Prostate gland (tissue), 2 donors: ENCODE measurements at regions not wholly inside any gene's neighbourhood (a gene's known extent, or its start where the extent isn't known, plus 50 kb on each side); places are given as distances from the start of the nearest gene placed in this dataset.
"Not testable (repeated sequence)": the region's sequence is repeated elsewhere in the genome, so short reads cannot be mapped to it uniquely, and the experiment has no call there.

Experiments used
- DNase-seq: peaks from one replicate; pipeline ENCODE4 v3.0.0-alpha.2; 2019; ENCODE audit warnings: low spot score
- H3K27ac ChIP-seq, 2 donors: fragments of 200-600 bp; sonication (generic); 2 replicates each; pipeline ENCODE4 v1.5.1; 2017 to 2019
- H3K27me3 ChIP-seq: fragments of 200-600 bp; sonication (generic); replicated peaks from 2 replicates; pipeline ENCODE4 v1.5.1; 2019; ENCODE audit not compliant: insufficient read depth
- H3K36me3 ChIP-seq, 2 donors: fragments of 200-600 bp; sonication (generic); 1 replicate in 1 of 2; 2 replicates in 1 of 2; pipeline versions ENCODE4 v1.5.1 to v1.8.1; 2017 to 2019
- H3K4me1 ChIP-seq: fragments of 200-600 bp; sonication (generic); replicated peaks from 2 replicates; pipeline ENCODE4 v1.5.1; 2019
- H3K4me3 ChIP-seq, 2 donors: fragments of 200-600 bp; sonication (generic); 2 replicates each; pipeline ENCODE4 v1.5.1; 2017 to 2019
- H3K9me3 ChIP-seq: fragments of 200-600 bp; sonication (generic); 2 replicates; pipeline ENCODE4 v1.5.1; 2017
- CTCF ChIP-seq, 4 experiments: fragments of 200-600 bp in 2 of 4; fragments of 450-650 bp in 2 of 4; sonication (generic) in 2 of 4; IDR thresholded peaks; 1 replicate in 3 of 4; 2 replicates in 1 of 4; pipeline ENCODE4 v1.5.1; 2016 to 2019; ENCODE audit warnings: antibody characterized with exemption in 4 of 4, mild to moderate bottlenecking in 2 of 4, moderate library complexity in 2 of 4
- POLR2A ChIP-seq: fragments of 450-650 bp; IDR thresholded peaks from one replicate; pipeline ENCODE4 v1.6.1; 2016; ENCODE audit warnings: antibody characterized with exemption, mild to moderate bottlenecking
- POLR2AphosphoS5 ChIP-seq: sonication (generic); formaldehyde crosslinking; IDR thresholded peaks from one replicate; pipeline ENCODE4 v1.6.1; 2017; ENCODE audit warnings: antibody characterized with exemption
- WGBS: methylation state at CpG from one replicate; pipeline ENCODE4 v1.1.5; 2018; 5-methylcytosine and 5-hydroxymethylcytosine counted together
- intact Hi-C: fragments of 100-400 bp; cut with DNase I; formaldehyde crosslinking; loops from one replicate; pipeline ENCODE4 v1.14.2; 2022

GRCh38 chr3:162597226-162597625 lies 1100.6 kb downstream of the OTOL1 start:
- Histone ChIP-seq H3K4me3 (no peak overlapping the region), H3K27me3 (no peaks in the 10 kb centered on the region), H3K27ac (no peak overlapping the region), H3K36me3 (no peaks in the 10 kb centered on the region), H3K9me3 (no peaks in the 10 kb centered on the region), H3K4me1 (no peaks in the 10 kb centered on the region)
- no peak for DNase-seq
- no peak for TF ChIP-seq POLR2A
- no peak for TF ChIP-seq CTCF (IDR thresholded peaks at IDR 0.05)
- no peak for TF ChIP-seq POLR2AphosphoS5
- intact Hi-C loops: no loop called here
- WGBS: 21% methylated on average over 1 of the region's 1 CpG

- WGBS: 43% methylated on average over 4 of the region's 4 CpGs
- H3K4me3 ChIP-seq, H3K36me3 ChIP-seq, intact Hi-C loops, H3K27ac ChIP-seq, H3K9me3 ChIP-seq, H3K27me3 ChIP-seq, H3K4me1 ChIP-seq, DNase-seq: not testable (repeated sequence)
Measured at GRCh38 chr3:162598500-162598899, 1101.9 kb downstream of the OTOL1 start.

- H3K36me3 ChIP-seq, H3K4me3 ChIP-seq, intact Hi-C loops, H3K27ac ChIP-seq, H3K9me3 ChIP-seq, DNase-seq, H3K27me3 ChIP-seq, H3K4me1 ChIP-seq: not testable (repeated sequence)
- 98% methylated on average over 26 of the region's 27 CpGs for WGBS
Measured at GRCh38 chr3:162599742-162600141, 1103.1 kb downstream of the OTOL1 start.

- Histone ChIP-seq H3K27me3 (no peaks in the 10 kb centered on the region), H3K36me3 (no peaks in the 10 kb centered on the region), H3K4me1 (no peaks in the 10 kb centered on the region), H3K4me3 (no peak overlapping the region), H3K27ac (no peak overlapping the region), H3K9me3 (no peaks in the 10 kb centered on the region)
- TF ChIP-seq POLR2A: no peak
- no peak for TF ChIP-seq CTCF (IDR thresholded peaks at IDR 0.05)
- TF ChIP-seq POLR2AphosphoS5: no peak
- intact Hi-C loops: no loop called here
- 80% methylated on average over 6 of the region's 6 CpGs for WGBS
- no peak for DNase-seq
Measured at GRCh38 chr3:162601101-162601670, 1104.6 kb downstream of the OTOL1 start.

GRCh38 chr3:162602619-162603018 lies 1106.0 kb downstream of the OTOL1 start:
- WGBS: 89% methylated on average over 3 of the region's 3 CpGs
- no peak for DNase-seq

More at GRCh38 chr3:162602619-162603018, 1106.0 kb downstream of the OTOL1 start:
- TF ChIP-seq CTCF (IDR thresholded peaks at IDR 0.05): no peak
- TF ChIP-seq POLR2AphosphoS5: no peak
- Histone ChIP-seq H3K36me3 (no peaks in the 10 kb centered on the region), H3K9me3 (no peaks in the 10 kb centered on the region), H3K27me3 (no peaks in the 10 kb centered on the region), H3K27ac (no peak overlapping the region), H3K4me3 (no peak overlapping the region), H3K4me1 (no peaks in the 10 kb centered on the region)
- intact Hi-C loops: no loop called here
